MCF 10A (cell line): ENCODE measurements at regions not wholly inside any gene's neighbourhood (a gene's known extent, or its start where the extent isn't known, plus 50 kb on each side); places are given as distances from the start of the nearest gene placed in this dataset.
"Not testable (repeated sequence)": the region's sequence is repeated elsewhere in the genome, so short reads cannot be mapped to it uniquely, and the experiment has no call there.

Source experiments
- BruUV-seq: library from RNA; stranded (reverse); fragments of 400-500 nt; replicated peaks from 2 replicates; lab custom pipeline; 2021; lab: Mats Ljungman, UMichigan
- CTCF ChIA-PET: fragments of 300-600 bp; sonication (Branson Sonifier 250); formaldehyde crosslinking; extraction: SDS; loops from one replicate; lab custom pipeline; 2021; ENCODE audit warnings: antibody characterized with exemption, inconsistent platforms; lab: Yijun Ruan, JAX
- POLR2A ChIA-PET: fragments of 300-600, 350-650 bp; sonication (Branson Sonifier 250); formaldehyde crosslinking; extraction: SDS; loops from one replicate; lab custom pipeline; 2020; ENCODE audit warnings: antibody characterized with exemption, inconsistent platforms; lab: Yijun Ruan, JAX
- DNase-seq: peaks from one replicate; pipeline ENCODE4 v3.0.0-alpha.2; 2018; ENCODE audit not compliant: unreplicated experiment
- H3K27ac Mint-ChIP-seq: one replicate; pipeline ENCODE4 v1.8.0; 2022; ENCODE audit warnings: mild to moderate bottlenecking, low read depth, mixed read lengths; ENCODE audit not compliant: unreplicated experiment
- H3K27me3 Mint-ChIP-seq: one replicate; pipeline ENCODE4 v1.8.0; 2022; ENCODE audit warnings: mixed read lengths; ENCODE audit not compliant: insufficient read depth, unreplicated experiment
- H3K36me3 Mint-ChIP-seq: one replicate; pipeline ENCODE4 v1.8.0; 2022; ENCODE audit warnings: mild to moderate bottlenecking, moderate library complexity, mixed read lengths; ENCODE audit not compliant: insufficient read depth, unreplicated experiment
- H3K4me1 Mint-ChIP-seq: one replicate; pipeline ENCODE4 v1.8.0; 2022; ENCODE audit warnings: mixed read lengths; ENCODE audit not compliant: insufficient read depth, unreplicated experiment
- H3K4me3 Mint-ChIP-seq: one replicate; pipeline ENCODE4 v1.8.0; 2022; ENCODE audit warnings: mild to moderate bottlenecking, moderate library complexity, mixed read lengths; ENCODE audit not compliant: unreplicated experiment
- H3K9me3 Mint-ChIP-seq: one replicate; pipeline ENCODE4 v1.8.0; 2022; ENCODE audit warnings: mixed read lengths; ENCODE audit not compliant: unreplicated experiment
- intact Hi-C: fragments of 100-400 bp; cut with micrococcal nuclease; formaldehyde crosslinking; loops from 2 replicates; pipeline ENCODE4 v1.14.1; 2022
- TF ChIP-seq, protein P1 (sequence below): fragments of 200-600 bp; IDR thresholded peaks from one replicate; pipeline ENCODE4 v1.8.0; 2022; ENCODE audit warnings: antibody characterized with exemption, mild to moderate bottlenecking; ENCODE audit not compliant: unreplicated experiment

DNA sequence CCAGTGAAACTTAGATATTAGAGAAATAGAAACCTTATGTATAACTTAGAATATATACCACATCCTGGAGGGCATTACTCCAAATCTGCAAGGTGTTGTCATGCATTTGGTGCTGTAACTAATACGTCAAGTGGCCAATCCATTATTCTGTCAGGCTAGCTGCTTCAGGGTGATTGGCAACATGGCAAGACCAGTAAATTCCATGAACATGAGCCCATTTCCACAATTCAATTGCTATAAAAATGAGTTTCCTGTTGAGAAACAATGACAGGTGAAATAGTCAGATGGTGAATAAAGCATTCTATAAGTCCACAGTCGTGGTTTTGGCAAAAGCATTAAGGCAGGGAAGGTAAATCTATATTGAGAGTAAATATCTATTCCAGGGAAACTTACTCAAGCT is 566.0 kb downstream of the ADGRL2 start:
- BruUV-seq: no TSS peak
- peak; percentile 57 for DNase-seq
- H3K4me3 Mint-ChIP-seq: no peak overlapping the region
- no peaks in the 10 kb centered on the region for H3K27me3 Mint-ChIP-seq
- ChIA-PET POLR2A (interaction anchor here (0.7 kb wide), 1 partner anchor 51 kb away, joined by 3 read pairs; no protein-coding TSS in a partner anchor), CTCF (no interaction called here)
- H3K27ac Mint-ChIP-seq: no peak overlapping the region
- peaks cover under 1% of the 10 kb centered on the region for H3K4me1 Mint-ChIP-seq
- peaks cover 7% of the 10 kb centered on the region for H3K9me3 Mint-ChIP-seq
- H3K36me3 Mint-ChIP-seq: peaks cover 7% of the 10 kb centered on the region
- TF ChIP-seq, protein P1, sequence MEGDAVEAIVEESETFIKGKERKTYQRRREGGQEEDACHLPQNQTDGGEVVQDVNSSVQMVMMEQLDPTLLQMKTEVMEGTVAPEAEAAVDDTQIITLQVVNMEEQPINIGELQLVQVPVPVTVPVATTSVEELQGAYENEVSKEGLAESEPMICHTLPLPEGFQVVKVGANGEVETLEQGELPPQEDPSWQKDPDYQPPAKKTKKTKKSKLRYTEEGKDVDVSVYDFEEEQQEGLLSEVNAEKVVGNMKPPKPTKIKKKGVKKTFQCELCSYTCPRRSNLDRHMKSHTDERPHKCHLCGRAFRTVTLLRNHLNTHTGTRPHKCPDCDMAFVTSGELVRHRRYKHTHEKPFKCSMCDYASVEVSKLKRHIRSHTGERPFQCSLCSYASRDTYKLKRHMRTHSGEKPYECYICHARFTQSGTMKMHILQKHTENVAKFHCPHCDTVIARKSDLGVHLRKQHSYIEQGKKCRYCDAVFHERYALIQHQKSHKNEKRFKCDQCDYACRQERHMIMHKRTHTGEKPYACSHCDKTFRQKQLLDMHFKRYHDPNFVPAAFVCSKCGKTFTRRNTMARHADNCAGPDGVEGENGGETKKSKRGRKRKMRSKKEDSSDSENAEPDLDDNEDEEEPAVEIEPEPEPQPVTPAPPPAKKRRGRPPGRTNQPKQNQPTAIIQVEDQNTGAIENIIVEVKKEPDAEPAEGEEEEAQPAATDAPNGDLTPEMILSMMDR: no peak
- intact Hi-C loops: no loop called here

DNA sequence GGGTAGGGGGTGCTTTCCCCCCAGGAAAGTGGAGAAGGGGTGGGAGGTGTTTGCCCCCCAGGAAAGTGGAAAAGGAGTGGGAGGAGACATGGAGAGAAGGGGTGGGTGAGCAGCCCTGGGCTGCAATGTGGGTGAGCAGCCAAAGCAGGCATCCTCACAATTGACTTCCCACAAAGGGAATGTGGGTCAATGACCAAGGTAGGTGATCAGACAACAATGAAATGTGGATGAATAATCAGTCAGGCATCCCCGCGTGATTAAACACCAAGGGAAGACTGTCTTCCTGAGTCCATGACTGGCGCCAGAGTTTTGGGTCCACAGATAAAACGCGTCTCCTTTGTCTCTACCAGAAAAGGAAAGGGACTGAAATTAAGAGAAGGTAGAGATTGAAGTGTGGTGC is 558.8 kb downstream of the ADGRL2 start:
- H3K4me1 Mint-ChIP-seq, POLR2A ChIA-PET, H3K27ac Mint-ChIP-seq, BruUV-seq, H3K27me3 Mint-ChIP-seq, H3K4me3 Mint-ChIP-seq, DNase-seq, intact Hi-C loops, H3K36me3 Mint-ChIP-seq, H3K9me3 Mint-ChIP-seq, CTCF ChIA-PET: not testable (repeated sequence)

DNA sequence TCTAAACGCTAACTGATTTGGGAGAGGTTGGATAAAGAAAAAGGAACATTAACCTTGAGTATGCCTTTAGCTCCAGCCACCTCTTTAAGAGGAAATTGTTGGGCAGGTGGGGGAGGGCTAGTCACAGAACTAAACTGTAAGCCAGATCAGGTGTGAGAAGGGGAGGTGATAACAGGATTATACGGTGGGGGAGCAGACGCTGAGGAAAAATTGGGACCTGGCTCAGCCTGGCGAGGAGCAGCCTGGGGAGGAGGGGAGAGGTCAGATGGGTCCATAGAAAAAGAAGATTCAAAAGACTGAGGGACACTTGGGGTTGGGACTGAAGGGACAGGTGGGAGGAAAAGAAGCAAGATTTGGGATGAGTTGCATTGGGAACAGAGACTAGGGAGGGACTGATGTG is 558.0 kb downstream of the ADGRL2 start:
- H3K4me3 Mint-ChIP-seq, H3K36me3 Mint-ChIP-seq, H3K4me1 Mint-ChIP-seq, BruUV-seq, intact Hi-C loops, H3K27me3 Mint-ChIP-seq, H3K27ac Mint-ChIP-seq, POLR2A ChIA-PET, DNase-seq, CTCF ChIA-PET, H3K9me3 Mint-ChIP-seq: not testable (repeated sequence)

DNA sequence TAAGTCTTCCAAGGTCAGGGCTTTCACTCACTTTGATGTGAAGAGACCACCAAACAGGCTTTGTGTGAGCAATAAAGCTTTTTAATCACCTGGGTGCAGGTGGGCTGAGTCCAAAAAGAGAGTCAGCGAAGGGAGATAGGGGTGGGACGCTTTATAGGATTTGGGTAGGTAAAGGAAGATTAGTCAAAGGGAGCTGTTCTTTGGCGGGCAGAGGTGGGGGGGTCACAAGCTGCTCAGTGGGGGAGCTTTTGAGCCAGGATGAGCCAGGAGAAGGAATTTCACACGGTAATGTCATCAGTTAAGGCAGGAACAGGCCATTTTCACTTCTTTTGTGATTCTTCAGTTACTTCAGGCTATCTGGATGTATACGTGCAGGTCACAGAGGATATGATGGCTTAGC is 553.8 kb downstream of the ADGRL2 start:
- H3K4me3 Mint-ChIP-seq, H3K36me3 Mint-ChIP-seq, H3K4me1 Mint-ChIP-seq, H3K9me3 Mint-ChIP-seq, CTCF ChIA-PET, H3K27ac Mint-ChIP-seq, DNase-seq, BruUV-seq, intact Hi-C loops, H3K27me3 Mint-ChIP-seq: not testable (repeated sequence)
- POLR2A ChIA-PET: interaction anchor here (0.9 kb wide), 1 partner anchor 9 kb away, joined by 4 read pairs; no protein-coding TSS in a partner anchor

DNA sequence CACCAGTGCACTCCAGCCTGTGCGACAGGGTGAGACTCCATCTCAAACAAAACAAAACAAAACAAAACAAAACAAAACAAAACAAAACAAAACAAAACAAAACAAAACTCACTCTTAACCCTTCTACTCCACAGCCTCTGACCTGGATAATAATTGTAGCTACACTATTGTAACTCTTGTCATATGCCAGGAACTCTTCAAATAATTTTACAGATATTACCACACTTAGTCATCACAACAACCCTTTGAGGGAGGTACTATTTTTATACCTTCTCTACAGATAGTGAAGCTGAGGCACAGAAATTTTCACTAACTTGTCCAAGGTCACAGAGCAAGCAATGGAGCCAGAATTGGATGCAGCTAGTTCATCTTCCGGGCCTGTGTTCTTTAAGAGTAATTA is 547.8 kb downstream of the ADGRL2 start:
- ChIA-PET CTCF (interaction anchor here (1.0 kb wide), 1 partner anchor 19 kb away, joined by 3 read pairs; no protein-coding TSS in a partner anchor), POLR2A (no interaction called here)
- intact Hi-C loops: no loop called here
- Mint-ChIP-seq H3K4me1 (peaks cover 5% of the 10 kb centered on the region), H3K4me3 (no peak overlapping the region), H3K27ac (no peak overlapping the region), H3K9me3 (no peaks in the 10 kb centered on the region), H3K36me3 (no peaks in the 10 kb centered on the region), H3K27me3 (no peaks in the 10 kb centered on the region)
- BruUV-seq: no TSS peak
- TF ChIP-seq, protein P1: no peak
- no peak for DNase-seq
